ENCODE measurements at regions not wholly inside any gene's neighbourhood (a gene's known extent, or its start where the extent isn't known, plus 50 kb on each side); places are given as distances from the start of the nearest gene placed in this dataset.
A peak's percentile ranks its signal among the peaks of the same experiment; 100 is the strongest.

DNA sequence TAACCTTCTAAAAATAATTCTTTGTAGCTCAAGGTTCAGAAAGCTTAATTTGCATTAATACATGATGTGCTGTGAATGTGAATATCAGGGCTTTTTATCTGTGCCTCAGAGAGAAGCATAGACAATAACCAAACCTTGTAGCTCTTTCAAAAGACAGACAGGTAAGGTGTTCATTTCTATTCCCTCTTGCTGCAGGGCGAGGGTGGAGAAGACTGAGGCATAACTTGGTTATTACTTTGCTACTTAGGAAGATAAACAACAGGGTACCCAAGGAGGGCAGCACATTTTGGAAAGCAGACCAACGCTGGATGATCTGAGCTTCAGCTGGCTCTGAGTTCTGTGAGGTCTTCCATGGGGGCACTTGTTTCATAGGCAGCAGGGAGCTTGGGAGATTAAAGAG lies 408.6 kb upstream of the RARB start:
- DNase-seq = no peak

DNA sequence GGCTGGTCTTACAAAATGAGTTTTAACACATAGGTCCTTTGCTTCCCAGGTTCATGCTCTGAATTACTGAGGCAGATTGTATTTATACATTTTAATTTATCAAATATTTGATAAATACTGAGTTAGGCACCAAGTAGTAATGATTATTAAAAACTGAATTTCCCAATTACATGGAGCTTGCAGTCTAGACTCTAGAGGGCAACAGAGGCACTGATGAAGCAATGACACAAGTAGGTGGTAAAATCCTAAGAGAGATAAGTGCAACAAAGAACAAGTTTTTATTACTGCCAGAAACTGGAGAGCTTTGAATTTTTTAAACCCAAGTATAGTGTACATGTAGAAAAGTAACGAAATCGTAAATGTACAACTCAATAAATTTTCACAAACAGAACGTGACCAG lies 406.2 kb upstream of the RARB start:
- DNase-seq = no peak

DNA sequence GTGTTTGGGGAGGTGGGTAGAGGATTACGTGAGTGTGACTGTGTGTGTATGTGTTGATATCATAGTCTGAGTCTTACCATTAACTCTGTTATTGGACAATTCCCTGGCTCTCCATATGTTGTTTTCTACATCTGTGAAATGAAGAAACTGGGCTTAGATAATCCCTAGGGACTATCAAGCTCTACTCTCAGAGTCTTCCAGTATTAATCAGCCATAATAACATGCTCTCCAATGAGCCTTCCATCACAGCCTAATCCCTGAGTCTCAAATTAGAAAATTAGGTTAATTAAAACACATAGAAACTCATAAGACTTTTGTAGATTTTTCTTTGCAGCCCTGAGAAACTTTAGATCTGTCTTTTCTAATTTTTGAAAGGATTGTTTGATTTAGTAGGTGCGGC lies 404.2 kb upstream of the RARB start:
- DNase-seq = no peak

DNA sequence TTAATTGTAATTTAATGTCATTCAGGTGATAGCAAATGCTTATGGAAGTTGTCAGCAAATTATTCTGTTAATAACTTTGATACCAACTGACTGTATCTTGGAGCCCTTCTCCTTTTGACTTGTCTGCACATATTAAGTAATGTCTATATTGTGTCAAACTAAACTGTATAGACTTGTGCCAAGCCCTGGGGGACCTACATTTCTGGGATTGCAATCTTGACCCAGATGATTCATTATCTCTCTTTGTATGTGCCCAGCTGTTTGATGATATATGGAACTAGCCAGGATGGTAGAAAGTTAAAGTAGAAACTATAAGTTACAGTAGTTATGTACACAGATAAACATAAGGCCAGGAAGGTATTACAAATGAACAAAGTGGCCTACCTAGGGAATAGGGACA lies 402.8 kb upstream of the RARB start:
- DNase-seq = no peak

DNA sequence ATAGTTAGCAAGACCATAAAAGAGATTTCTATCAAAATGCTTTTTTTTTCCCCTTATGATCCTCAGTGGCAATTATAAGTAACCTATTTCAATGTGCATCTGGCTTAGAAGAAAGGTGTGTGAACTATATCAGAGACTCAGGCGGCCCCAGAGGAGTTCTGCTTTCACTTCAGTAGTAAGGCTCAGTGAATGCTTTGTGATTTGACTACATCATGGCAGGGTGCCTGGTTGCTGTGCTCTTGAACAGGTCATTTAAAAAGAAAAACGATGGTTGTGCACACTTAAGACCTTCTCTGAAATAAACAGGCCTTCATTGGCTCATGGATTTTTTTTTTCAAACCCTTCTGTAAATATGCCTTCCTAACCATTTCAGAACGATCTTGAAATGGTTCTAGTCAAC lies 400.4 kb upstream of the RARB start:
- no peak for DNase-seq

DNA sequence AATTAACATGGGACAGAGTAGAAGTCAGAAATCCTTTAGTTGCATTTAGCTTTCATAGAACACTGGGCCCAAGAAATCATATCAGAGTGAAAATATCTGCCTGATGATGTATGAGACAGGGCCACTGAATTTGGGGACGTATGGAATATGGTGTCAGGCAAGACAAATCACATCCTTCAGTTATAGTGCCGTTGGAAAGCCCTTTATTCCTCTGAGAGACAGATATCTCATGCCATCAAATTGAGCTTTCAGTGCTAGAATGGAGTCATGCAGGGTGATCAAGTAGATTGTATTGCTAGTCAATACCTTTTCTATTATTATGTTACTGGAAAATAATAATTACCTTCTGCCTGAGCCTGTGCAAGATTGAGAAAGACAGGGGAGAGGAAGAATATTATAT lies 398.2 kb upstream of the RARB start:
- DNase-seq = no peak

DNA sequence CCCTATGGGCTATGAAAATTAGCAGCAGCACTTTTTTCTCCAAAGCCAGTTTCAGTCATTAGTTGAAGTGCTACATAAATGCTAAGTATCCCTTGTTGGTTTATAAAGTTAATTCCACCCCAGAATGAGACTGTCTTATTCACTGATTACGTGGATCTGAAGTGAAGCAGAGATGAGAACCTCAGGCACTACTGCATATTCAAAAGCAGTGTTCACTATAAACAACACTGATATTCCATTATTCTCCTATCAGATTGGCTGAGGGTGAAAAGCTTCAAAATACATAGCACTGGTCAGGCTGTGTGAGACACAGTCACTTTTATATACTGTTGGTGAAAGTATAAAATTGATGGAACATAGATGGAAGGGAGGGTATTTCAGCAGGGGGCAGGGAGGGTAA lies 395.7 kb upstream of the RARB start:
- no peak for DNase-seq

- DNase-seq = peak; percentile 36
Observed at GRCh38 chr3:25033407-25034029, 394.5 kb upstream of the RARB start.

DNA sequence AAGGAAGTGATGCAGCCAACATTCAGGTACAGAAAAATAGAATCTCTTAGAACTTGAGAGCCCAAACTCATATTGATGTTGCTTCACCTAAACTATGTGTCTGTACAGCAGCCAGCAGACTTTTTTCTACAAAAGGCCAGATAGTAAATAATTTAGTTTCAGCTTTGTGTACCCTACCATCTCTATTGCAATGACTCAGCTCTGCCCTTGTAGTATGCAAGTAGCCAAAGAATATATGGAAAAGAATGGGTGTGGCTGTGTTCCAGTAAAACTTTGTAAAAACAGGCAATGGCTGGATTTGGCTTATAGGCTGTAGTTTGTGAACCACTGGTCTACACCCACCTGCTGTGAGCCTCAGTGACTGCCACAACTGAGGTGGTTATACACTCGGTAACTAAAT lies 392.5 kb upstream of the RARB start:
- no peak for DNase-seq

GRCh38 chr3:25036633-25037032 lies 391.4 kb upstream of the RARB start:
- no peak for DNase-seq

- DNase-seq = no peak
Observed at GRCh38 chr3:25037049-25037547, 391.0 kb upstream of the RARB start.

DNA sequence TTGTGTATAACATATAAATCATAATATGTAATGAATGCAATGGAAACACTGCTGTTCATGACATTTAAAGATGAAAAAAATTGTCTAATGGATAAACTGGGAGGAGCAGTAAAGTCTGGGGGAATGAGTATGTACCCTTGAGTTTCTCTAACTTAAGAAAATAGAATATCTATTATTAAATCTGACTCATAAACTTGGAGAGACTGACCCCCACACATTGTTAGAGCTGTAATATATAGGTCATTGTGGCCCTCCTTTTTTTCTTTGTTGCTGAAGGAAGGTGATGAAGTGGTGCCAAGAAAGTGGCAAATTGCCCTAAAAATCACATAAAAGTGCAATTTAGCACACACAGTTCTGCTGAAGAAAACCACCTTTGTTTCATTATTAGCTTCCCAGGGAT lies 389.8 kb upstream of the RARB start:
- no peak for DNase-seq

GRCh38 chr3:25038922-25039321 lies 389.1 kb upstream of the RARB start:
- no peak for DNase-seq

DNA sequence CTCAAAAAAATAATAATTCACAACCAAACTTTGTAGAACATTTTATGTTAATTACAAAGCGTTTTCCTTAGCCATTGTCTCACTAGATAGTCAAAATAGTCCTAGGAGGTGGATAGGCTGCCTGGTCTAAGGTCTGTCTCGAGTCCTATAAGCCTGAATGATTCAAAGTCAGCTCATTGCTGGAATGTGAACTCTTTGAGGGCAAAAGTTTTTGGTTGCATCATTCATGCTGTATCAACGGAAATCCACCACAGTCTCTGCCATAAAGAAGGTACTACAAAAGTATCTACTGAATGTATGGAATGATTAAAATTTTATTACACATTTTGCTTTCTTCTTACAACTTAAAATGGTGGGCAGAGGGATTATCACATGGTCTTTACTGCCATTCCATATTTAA lies 387.3 kb upstream of the RARB start:
- no peak for DNase-seq

DNA sequence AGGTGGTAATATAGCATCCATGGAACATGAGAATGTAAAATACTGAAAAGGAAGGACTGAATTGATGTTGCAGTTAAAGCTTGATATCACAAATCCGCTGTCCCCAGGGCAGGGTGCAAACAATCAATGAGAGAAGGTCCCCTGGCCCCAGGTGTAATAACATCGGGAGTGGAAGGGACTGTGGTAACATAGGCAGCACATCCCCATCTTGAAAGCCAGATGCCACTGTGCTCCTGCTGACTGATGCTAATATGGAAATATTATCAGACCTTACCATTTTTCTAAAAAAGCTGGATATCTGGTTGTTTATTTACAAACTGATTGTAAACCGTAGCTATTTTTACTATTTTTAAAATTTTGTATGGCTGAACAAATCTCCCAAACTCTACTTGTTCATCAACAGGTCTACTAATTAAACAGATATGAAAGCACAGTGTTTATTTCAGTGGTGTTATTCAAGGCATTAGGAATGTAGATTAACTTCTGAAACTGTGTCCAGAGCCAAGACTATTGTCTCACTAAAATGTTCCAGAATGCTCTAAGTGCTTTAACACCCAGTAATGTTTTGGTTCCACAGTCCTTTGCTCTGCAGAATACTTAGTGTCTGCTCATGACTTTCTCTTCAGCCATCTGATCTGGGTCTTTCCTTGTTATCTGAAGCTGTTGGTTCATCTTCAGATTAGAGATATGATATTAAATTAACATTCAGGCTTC lies 386.0 kb upstream of the RARB start:
- no peak for DNase-seq

GRCh38 chr3:25043177-25043576 lies 384.9 kb upstream of the RARB start:
- DNase-seq = no peak

DNA sequence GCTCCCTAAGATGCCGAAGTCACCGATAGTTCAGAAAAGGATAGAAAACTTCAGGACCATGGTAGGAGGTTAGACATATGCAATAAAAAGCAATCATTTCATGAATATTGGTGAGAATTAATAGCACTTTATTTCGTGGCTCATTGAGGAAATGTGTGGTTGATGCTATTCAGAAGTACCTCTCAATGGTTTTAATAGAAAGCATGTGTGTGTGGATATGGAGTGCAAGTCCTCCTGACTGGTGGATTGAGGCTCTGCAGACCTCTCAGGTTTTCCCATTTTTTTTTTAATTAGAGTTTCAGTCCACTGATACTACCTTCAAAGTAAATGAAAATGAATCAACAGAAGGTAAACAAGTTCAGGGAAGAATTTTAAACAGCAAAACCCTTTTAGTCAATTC lies 384.3 kb upstream of the RARB start:
- no peak for DNase-seq

GRCh38 chr3:25044762-25045710 lies 383.0 kb upstream of the RARB start:
- no peak for DNase-seq

- no peak for DNase-seq
Observed at GRCh38 chr3:25046911-25047771, 380.9 kb upstream of the RARB start.

GRCh38 chr3:25049304-25049703 lies 378.8 kb upstream of the RARB start:
- DNase-seq = no peak

DNA sequence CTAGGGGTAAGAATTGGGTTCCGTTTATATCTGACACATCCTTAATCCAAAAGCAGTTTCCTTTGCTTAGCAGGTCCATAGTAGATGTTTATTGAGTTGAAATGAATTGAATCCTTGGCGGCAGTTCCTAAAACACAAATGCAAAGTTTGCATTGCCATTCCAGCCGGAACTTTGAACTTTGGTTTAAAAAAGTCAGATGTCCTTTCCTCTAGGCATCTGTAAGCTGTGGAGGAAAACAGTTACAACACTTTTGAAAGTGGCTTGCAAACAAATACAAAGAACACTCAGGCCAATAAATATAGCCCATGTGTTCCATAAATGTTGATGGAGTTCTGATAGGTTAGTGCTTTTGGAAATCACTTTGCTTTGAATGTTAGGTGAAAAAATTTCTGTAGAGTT lies 374.7 kb upstream of the RARB start:
- no peak for DNase-seq

DNA sequence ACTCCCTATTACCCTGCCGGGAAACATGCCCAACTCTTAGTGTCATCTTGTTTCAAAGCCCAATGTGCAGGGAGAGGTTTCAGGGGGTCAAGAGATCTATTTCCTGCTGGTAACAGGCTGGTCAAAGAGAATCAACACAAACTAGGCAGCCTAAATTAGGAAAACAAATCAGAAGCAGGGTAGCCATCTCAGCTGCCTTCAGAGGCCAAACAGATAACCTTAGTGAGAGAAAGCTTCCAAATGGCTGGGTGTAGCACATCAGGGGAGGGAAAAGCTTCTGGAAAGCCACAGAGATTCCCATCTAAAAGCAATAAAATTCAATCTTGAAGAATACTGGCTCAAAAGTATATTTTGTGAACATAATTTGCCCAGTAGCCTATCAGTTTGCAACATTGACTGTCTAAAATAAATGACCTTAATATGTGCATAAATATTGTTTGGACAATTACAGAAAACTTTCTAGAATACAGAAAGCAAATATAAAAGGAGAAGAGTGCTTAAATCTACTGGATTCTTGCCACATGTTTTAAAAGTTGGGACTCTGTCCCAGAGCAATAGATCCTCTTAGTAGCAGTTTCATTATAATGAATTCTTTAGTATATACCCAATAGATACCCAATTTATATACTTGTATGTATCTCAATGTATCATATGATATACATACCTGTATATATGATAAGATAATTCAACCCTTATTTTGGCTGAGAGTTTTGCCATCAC lies 371.9 kb upstream of the RARB start:
- DNase-seq = no peak
